ENCODE measurements at regions not wholly inside any gene's neighbourhood (a gene's known extent, or its start where the extent isn't known, plus 50 kb on each side); places are given as distances from the start of the nearest gene placed in this dataset.

DNA sequence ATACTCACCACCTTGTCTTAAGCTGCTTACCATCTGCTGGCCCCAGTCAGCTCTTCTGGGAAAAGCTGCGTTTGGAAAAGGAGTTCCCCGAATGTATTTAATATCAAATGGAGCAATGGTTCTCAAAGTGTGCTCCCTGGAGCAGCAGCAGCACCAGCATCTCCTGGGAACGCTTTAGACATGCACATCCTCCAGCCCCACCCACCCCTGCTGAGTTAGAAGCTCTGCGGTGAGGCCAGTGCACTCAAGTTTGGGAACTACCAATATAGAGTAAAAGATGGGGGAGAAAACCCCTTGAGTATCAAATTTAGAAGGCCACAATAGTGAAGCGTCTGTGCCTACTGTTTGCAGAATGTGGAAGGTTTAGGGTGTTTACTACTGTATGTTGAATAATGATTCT lies 124.0 kb upstream of the TOPAZ1 start:
- TF ChIP-seq, protein P1, sequence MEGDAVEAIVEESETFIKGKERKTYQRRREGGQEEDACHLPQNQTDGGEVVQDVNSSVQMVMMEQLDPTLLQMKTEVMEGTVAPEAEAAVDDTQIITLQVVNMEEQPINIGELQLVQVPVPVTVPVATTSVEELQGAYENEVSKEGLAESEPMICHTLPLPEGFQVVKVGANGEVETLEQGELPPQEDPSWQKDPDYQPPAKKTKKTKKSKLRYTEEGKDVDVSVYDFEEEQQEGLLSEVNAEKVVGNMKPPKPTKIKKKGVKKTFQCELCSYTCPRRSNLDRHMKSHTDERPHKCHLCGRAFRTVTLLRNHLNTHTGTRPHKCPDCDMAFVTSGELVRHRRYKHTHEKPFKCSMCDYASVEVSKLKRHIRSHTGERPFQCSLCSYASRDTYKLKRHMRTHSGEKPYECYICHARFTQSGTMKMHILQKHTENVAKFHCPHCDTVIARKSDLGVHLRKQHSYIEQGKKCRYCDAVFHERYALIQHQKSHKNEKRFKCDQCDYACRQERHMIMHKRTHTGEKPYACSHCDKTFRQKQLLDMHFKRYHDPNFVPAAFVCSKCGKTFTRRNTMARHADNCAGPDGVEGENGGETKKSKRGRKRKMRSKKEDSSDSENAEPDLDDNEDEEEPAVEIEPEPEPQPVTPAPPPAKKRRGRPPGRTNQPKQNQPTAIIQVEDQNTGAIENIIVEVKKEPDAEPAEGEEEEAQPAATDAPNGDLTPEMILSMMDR (conservative IDR thresholded peaks at IDR 0.05) = no peak

More for the DNA sequence above, 124.0 kb upstream of the TOPAZ1 start:
- peak overlapping the region in 1 of 3 experiments; percentile 11; a peak in 1 of 7 replicates for H3K27ac Mint-ChIP-seq
- Histone ChIP-seq H3K79me2 (ENCODE audit: insufficient read depth, low read length) (no peaks in the 10 kb centered on the region), H3K79me1 (ENCODE audit: insufficient read depth, low read depth, low read length, poor library complexity, severe bottlenecking) (no peaks in the 10 kb centered on the region), H2AFZ (ENCODE audit: low read length) (no peak overlapping the region), H3T11ph (ENCODE audit: low read length) (no peak overlapping the region), H3K4ac (ENCODE audit: low read depth, low read length) (no peak overlapping the region), H3K27me3 (ENCODE audit: insufficient read depth, low read length) (no peaks in the 10 kb centered on the region; the same call in 1 of the 2 replicates), H4K20me1 (ENCODE audit: control insufficient read depth, insufficient read depth, insufficient read length) (no peaks in the 10 kb centered on the region), H3K27ac (ENCODE audit: insufficient read length, low read depth, low read length) (no peak overlapping the region), H3K4me1 (ENCODE audit: insufficient read depth, low read length) (peaks cover 3% of the 10 kb centered on the region; the same call in 1 of the 2 replicates), H2BK20ac (ENCODE audit: low read depth, low read length, poor library complexity, severe bottlenecking) (no peak overlapping the region), H4K5ac (ENCODE audit: insufficient read length, low read depth, low read length) (no peak overlapping the region), H3K18ac (ENCODE audit: insufficient read length, low read depth, low read length) (no peak overlapping the region), H3K14ac (ENCODE audit: insufficient read depth, low read length) (no peak overlapping the region), H3K23ac (ENCODE audit: insufficient read length, low read depth, low read length) (no peak overlapping the region), H3K23me2 (ENCODE audit: insufficient read length, low read depth, low read length, poor library complexity, severe bottlenecking) (no peaks in the 10 kb centered on the region), H3K9me3 (ENCODE audit: control insufficient read depth, low read depth, low read length) (no peaks in the 10 kb centered on the region), H3K4me2 (ENCODE audit: insufficient read depth, insufficient read length, low read length) (no peak overlapping the region), H2BK15ac (ENCODE audit: low read depth, low read length) (no peak overlapping the region), H2BK5ac (ENCODE audit: insufficient read length, low read length) (no peak overlapping the region), H3K9ac (ENCODE audit: extremely low read depth, insufficient read length, low read length) (no peak overlapping the region), H4K8ac (replicated peaks; ENCODE audit: insufficient read length, low read depth, low read length) (no peak overlapping the region), H2BK120ac (ENCODE audit: low read depth, low read length, poor library complexity, severe bottlenecking) (no peak overlapping the region), H2BK12ac (ENCODE audit: insufficient read length, low read depth, low read length) (no peak overlapping the region), H2AK5ac (ENCODE audit: insufficient read length, low read length) (no peak overlapping the region), H3K56ac (ENCODE audit: insufficient read length, low read depth, low read length) (no peak overlapping the region), H4K91ac (ENCODE audit: insufficient read length, low read depth, low read length) (no peak overlapping the region)
- WGBS (ENCODE audit: extremely low coverage, insufficient read length, low lambda C conversion rate) = no CpG with 5 or more reads among the region's 5 CpGs
- peaks cover 23 to 24% of the 10 kb centered on the region in 2 experiments for H3K4me1 Mint-ChIP-seq
- DNase-seq = no peak
- no peak overlapping the region for H3K4me3 Mint-ChIP-seq
- H3K9me3 Mint-ChIP-seq = no peaks in the 10 kb centered on the region
- peaks cover 0 to 3% (median 0%) of the 10 kb centered on the region in 3 experiments; a peak in 1 of 7 replicates for H3K36me3 Mint-ChIP-seq (ENCODE audit: insufficient read depth in 1 of 3, low read depth in 3 of 3)
- peaks cover 11% of the 10 kb centered on the region for H3K27me3 Mint-ChIP-seq (ENCODE audit: low read depth)

Data from H9 (cell line).